Activated CD4-positive, alpha-beta T cell treated with anti-CD3 and anti-CD28 coated beads for 4 hours (primary cell): ENCODE measurements at regions not wholly inside any gene's neighbourhood (a gene's known extent, or its start where the extent isn't known, plus 50 kb on each side); places are given as distances from the start of the nearest gene placed in this dataset.

ENCODE experiments used
- DNase-seq, 2 donors: peaks; one replicate each; pipeline ENCODE4 v3.0.0-alpha.2; 2020

- DNase-seq = no peak
These were observed 367.6 kb downstream of the TMEM135 start for GRCh38 chr11:87405356-87405755.

GRCh38 chr11:87401653-87402052 is 363.9 kb downstream of the TMEM135 start:
- no peak for DNase-seq

- no peak for DNase-seq
These were observed 361.6 kb downstream of the TMEM135 start for GRCh38 chr11:87399341-87399740.

GRCh38 chr11:87398931-87399330 is 361.2 kb downstream of the TMEM135 start:
- DNase-seq = no peak

DNA sequence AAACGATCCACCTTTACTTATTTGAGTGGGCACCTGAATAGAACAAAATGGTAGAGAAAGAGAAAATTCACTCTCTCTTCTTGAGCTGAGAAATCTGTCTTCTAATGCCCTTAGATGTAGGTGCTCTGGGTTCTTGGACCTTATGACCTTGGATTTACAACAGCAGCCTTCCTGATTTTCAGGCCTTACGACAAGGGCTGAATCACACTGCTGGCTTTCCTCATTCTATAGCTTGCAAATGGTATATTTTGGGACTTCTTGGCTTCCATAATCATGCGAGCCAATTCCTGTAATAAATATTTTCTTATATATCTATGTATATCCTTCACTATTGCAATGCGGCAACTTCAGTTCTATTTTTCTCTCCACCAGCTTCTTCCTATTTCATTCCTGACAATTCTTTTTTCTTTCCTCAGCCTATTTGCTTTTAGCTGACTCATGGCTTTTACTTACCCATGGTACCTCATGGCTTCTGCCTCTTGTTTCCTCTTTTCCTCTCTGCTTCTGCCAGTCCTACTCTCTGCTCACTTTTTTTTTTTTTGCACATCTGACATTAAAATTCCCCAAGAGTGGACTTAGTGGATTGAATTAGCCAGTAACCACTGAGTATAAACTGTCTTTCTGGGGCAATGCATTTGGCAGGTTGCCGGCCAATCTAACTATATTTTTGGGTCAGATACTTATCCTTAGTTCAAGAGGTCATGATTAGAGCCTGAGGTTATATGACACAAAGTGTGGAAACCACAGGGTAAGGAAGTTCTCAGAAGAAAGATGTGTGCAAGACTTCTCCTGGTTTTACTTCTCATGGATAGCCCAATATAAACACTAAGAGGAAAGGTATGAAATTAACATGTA is 359.5 kb downstream of the TMEM135 start:
- no peak for DNase-seq

- no peak for DNase-seq
These were observed 357.2 kb downstream of the TMEM135 start for GRCh38 chr11:87394924-87395323.

DNA sequence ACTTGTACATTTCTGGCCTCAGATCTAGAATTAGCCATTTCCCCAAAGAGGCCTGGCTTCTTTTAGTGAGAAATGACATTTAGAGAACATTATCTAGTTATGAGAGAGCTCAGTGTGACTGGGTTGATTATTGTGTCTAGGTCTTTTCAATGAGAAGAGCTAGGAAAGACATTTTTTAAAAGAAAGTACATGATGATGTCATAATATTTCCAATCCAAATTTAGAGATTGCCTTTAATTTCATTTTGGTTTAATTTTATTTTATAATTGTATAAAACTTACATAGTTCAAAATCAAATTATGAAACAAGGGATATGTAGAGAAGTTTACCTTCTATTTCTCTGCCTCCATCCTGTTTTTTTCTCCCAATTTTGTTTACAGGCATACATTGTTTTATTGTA is 354.9 kb downstream of the TMEM135 start:
- no peak for DNase-seq

GRCh38 chr11:87391496-87391895 is 353.8 kb downstream of the TMEM135 start:
- DNase-seq = no peak

GRCh38 chr11:87384078-87384729 is 346.5 kb downstream of the TMEM135 start:
- no peak for DNase-seq

DNA sequence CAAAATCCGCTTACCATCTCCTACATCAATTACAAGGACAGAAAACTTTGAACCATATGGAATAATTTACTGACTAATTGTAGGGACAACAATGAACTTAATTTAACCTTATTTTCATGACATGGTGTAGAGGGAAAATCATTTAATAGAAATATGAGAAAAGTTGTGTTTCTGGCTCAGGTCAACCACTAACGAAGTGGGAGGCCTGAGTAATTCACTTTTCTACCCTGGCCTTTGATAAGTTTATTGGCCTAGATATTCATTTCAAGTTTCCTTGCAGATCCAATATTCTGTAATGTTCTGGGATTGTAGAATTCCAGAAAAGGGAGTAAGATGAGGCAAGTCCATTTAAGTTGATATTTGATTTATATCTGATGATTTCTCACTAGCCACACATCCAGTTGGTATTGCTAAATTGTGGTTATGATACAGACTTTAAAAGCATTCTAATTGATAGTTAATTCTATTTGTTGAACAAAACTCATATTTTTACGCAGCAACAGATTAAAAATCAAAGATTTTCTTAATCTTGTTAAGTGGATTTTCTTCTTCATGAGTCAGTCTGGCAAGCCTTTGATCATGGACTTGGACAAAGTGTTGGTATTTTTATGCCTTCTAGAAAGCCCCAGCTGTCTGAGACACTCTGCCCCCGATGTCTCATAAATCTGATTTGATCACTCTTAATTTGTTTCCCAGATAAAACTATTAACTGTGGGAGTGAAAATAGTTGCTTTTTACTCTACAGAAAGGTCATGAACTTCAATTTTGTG is 336.5 kb downstream of the TMEM135 start:
- no peak for DNase-seq
